Stimulated activated naive CD8-positive, alpha-beta T cell treated with anti-CD3 and anti-CD28 coated beads, Interleukin-15, amount 100 ng/mL, for 72 hours (primary cell): ENCODE measurements at regions not wholly inside any gene's neighbourhood (a gene's known extent, or its start where the extent isn't known, plus 50 kb on each side); places are given as distances from the start of the nearest gene placed in this dataset.

Experiments used
- ATAC-seq: fragments of 150-1000 bp; cut with Tn5 transposase; 2 replicates; pipeline ENCODE4 v1.10.0; 2021; ENCODE audit warnings: mild to moderate bottlenecking, moderate library complexity
- DNase-seq, 2 donors: peaks; one replicate each; pipeline ENCODE4 v3.0.0; 2021 to 2022
- H3K27ac Mint-ChIP-seq, 2 donors: one replicate each; pipeline ENCODE4 v1.8.0; 2022; ENCODE audit warnings: mild to moderate bottlenecking in 2 of 2, mixed read lengths in 2 of 2, moderate library complexity in 2 of 2
- H3K27me3 Mint-ChIP-seq: one replicate; pipeline ENCODE4 v1.8.0; 2022; ENCODE audit warnings: mixed read lengths
- H3K4me1 Mint-ChIP-seq: one replicate; pipeline ENCODE4 v1.8.0; 2022; ENCODE audit warnings: mild to moderate bottlenecking, mixed read lengths
- H3K4me3 Mint-ChIP-seq, 2 donors: one replicate each; pipeline ENCODE4 v1.8.0; 2022; ENCODE audit warnings: mild to moderate bottlenecking in 2 of 2, mixed read lengths in 2 of 2, moderate library complexity in 1 of 2
- H3K9me3 Mint-ChIP-seq, 2 donors: one replicate each; pipeline ENCODE4 v1.8.0; 2022; ENCODE audit warnings: mixed read lengths in 2 of 2

DNA sequence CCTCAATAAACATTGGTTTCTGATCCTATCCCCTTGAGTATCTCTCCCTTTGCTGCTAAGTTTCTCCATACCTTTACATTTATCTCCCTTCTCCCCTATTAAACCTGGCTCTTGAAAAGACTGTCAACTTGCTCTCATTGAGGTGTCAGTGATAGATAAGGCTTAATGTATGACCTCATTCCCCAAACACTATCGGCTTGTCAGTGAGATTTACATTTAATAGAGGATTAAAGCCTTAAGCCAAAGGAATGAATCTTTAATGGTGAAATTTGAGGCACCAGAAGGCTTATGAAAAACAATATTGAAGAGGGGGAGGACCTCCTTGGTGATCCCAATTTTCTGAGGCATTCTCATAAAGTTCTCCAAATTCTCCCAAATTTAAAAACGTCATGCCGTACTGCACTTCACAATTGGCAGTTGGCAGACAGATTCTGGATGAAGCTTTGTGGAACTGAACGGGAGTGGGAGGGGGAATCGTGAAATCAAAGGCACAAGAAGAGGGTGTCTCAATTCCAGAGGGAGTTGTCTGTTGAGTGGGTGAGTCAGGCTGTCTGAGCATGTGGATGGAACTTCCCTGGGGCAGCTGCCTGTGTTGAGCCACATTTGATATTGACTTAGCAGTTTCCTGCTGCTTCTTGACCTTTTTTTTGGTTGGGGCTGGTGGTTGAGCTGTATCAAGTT is 478.8 kb downstream of the NPIPA7 start:
- no peak for DNase-seq
- H3K27me3 Mint-ChIP-seq: peaks cover 7% of the 10 kb centered on the region
- no peak for ATAC-seq
- no peaks in the 10 kb centered on the region for H3K9me3 Mint-ChIP-seq
- H3K4me1 Mint-ChIP-seq: no peaks in the 10 kb centered on the region
- H3K4me3 Mint-ChIP-seq: no peak overlapping the region
- no peak overlapping the region for H3K27ac Mint-ChIP-seq

DNA sequence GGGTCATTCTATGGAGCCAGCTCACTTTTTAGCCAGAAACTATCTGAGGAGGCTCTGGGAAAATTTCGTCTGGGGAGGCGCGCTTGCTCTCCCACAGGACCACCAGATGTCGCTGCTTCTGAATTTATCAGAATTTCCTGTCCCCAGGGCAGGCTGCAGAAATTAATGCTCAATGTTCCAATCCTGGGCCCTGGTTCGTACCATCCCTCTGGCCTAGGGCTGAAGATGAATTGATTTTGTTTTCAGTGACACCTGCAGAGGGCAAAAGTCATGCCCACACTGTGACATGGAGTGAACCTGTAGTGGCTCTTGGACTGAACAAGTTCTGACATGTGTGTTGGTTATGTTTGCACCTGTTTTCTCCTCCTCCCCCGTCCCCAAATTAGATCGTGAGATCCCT is 482.6 kb downstream of the NPIPA7 start:
- Mint-ChIP-seq H3K9me3 (no peaks in the 10 kb centered on the region), H3K27me3 (no peaks in the 10 kb centered on the region), H3K4me1 (no peaks in the 10 kb centered on the region), H3K27ac (peak overlapping the region; percentile 22 to 69), H3K4me3 (no peak overlapping the region)
- ATAC-seq (peak; percentile 55), DNase-seq (peak; percentile 38 to 53)

DNA sequence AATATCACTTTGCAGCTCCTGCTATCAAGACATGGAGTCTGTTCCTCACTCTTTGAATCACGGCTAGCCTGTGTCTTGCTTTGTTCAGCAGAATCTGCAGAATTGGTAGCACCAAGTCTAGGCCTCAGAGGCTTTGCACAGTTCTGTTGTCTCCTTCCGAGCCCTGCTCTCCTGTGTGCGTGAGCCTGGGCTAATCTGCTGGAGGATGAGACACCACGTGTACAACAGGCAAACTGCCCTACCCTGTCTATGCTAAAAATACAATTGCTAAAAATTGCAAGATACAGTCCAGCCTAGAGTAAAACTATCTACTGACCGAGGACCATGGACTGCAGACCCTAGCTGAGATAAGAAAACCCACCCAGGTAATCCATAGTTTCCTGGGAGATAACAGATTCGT is 484.7 kb downstream of the NPIPA7 start:
- no peak overlapping the region for H3K4me3 Mint-ChIP-seq
- H3K27ac Mint-ChIP-seq: no peak overlapping the region
- no peak for ATAC-seq
- DNase-seq: no peak
- no peaks in the 10 kb centered on the region for H3K9me3 Mint-ChIP-seq
- H3K4me1 Mint-ChIP-seq: no peaks in the 10 kb centered on the region
- no peaks in the 10 kb centered on the region for H3K27me3 Mint-ChIP-seq

DNA sequence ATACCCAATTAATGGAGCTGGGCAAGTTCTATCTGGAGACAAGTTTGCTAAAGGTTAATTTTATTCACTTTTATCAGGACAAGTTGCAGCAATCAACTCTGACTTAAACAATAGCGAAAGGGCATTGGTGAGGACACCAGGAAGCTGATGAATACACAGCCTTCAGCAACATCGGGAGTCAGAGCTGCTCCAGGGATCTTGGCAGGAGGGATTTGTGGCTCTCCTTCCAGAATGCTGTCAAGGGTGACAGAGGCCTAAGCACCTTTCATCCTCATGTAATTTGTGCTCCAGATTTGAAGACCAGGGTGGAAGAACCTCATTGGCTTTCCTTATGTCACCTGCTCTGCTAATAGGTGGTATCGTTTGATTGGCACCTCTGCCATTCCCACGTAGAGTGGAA is 485.6 kb downstream of the NPIPA7 start:
- DNase-seq (no peak), ATAC-seq (no peak)
- Mint-ChIP-seq H3K27me3 (no peaks in the 10 kb centered on the region), H3K27ac (no peak overlapping the region), H3K4me3 (no peak overlapping the region), H3K9me3 (no peaks in the 10 kb centered on the region), H3K4me1 (no peaks in the 10 kb centered on the region)

DNA sequence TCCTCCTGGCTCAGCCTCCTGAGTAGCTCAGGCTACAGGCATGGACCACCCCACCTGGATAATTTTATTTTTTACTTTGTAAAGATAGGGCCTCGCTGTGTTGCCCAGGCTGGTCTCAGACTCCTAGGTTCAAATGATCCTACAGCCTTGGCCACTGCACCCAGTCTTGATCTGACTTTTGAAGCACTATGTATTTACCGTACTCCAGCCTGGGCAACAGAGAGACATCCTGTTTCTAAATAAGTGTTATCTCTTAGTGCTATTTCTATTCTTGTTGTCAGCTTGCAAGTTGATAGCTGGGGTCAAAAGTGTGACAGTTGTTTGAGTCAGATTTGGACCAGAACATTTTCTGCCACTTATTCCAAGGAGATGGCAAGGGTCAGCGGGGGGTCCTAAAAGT is 486.4 kb downstream of the NPIPA7 start:
- Mint-ChIP-seq H3K4me3 (no peak overlapping the region), H3K4me1 (no peaks in the 10 kb centered on the region), H3K9me3 (no peaks in the 10 kb centered on the region), H3K27me3 (no peaks in the 10 kb centered on the region), H3K27ac (no peak overlapping the region)
- ATAC-seq (no peak), DNase-seq (no peak)

DNA sequence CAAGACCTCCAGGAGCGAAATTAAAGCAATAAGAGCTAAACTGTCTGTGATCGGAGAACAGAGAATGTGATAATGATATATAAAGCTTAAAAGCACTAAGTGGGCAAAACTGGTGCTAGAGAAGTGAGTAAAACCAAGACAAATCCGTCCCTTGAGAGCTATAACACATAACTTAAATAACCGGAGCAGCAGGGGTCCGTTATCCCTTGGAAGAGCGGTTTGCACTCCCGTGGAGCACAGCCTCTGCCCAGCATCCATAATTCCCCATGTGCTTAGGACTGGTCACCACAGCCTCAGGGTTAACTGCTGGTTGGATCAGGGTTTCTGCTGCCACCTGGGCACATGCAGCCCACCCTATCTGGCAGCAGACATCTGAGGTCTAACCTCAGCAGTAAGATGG is 489.0 kb downstream of the NPIPA7 start:
- Mint-ChIP-seq H3K27ac (no peak overlapping the region), H3K4me3 (no peak overlapping the region), H3K27me3 (no peaks in the 10 kb centered on the region), H3K9me3 (no peaks in the 10 kb centered on the region), H3K4me1 (no peaks in the 10 kb centered on the region)
- DNase-seq (no peak), ATAC-seq (no peak)

DNA sequence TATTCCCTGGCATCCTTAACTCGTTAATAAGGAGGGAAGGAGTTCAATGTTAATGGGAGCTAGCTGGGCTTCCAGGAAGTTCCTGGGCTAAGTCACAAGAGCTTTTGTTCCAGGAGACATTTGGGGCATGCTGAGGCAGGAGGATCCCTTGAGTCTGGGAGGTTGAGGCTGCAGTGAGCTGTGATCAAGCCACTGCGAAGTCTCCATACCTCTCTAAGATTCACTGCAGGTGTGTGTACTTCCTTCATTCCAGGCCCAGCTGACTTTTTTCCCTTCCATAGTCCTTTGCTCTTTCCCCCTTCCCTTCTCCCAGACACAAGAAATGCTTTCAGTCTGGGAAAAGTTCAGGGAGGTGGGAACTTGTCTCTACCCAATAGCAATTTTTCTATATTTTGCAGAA is 489.8 kb downstream of the NPIPA7 start:
- Mint-ChIP-seq H3K4me3 (no peak overlapping the region), H3K4me1 (no peaks in the 10 kb centered on the region), H3K27ac (no peak overlapping the region), H3K9me3 (no peaks in the 10 kb centered on the region), H3K27me3 (no peaks in the 10 kb centered on the region)
- DNase-seq: no peak
- no peak for ATAC-seq

DNA sequence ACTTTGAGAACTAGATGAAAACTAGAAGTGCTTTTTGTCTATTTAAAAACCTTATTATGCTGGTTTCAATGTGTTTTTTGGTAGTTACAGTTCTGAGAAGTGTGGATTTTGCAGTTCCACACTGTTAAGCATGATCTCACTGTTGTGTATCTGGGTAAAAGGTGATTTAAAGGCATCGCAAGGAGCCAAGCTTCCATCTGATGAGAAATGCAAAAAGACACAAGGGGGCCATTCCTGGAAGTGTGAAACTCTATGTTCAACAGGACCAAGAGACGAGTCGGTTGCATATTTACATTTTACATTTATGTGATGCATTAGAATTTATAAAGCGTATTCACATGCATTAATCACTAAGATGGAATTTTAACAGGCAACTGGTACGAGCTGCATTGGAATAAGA is 490.8 kb downstream of the NPIPA7 start:
- H3K27ac Mint-ChIP-seq: no peak overlapping the region
- no peaks in the 10 kb centered on the region for H3K27me3 Mint-ChIP-seq
- ATAC-seq: no peak
- no peak for DNase-seq
- no peaks in the 10 kb centered on the region for H3K4me1 Mint-ChIP-seq
- no peak overlapping the region for H3K4me3 Mint-ChIP-seq
- no peaks in the 10 kb centered on the region for H3K9me3 Mint-ChIP-seq

DNA sequence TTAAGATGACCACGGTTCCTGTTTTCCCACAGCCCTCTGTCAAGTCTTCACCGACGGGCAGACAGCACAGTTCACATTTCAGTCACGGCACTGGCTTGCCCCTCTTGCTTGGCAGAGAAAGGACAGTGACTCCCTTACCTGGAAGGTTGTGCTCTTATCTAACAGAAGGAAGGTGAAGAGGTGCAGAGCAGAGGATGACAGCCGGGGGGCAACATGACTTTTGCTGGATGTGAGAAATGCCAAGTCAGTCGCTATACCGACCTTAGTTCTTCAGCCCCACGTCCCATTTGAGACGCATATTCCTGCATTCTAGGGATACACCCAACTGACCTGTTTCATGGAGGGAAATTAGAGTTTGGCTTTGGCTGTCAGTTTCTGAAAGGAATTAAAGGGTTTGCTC is 492.3 kb downstream of the NPIPA7 start:
- Mint-ChIP-seq H3K27ac (no peak overlapping the region), H3K4me1 (no peaks in the 10 kb centered on the region), H3K27me3 (no peaks in the 10 kb centered on the region), H3K9me3 (no peaks in the 10 kb centered on the region), H3K4me3 (no peak overlapping the region)
- ATAC-seq: no peak
- no peak for DNase-seq

DNA sequence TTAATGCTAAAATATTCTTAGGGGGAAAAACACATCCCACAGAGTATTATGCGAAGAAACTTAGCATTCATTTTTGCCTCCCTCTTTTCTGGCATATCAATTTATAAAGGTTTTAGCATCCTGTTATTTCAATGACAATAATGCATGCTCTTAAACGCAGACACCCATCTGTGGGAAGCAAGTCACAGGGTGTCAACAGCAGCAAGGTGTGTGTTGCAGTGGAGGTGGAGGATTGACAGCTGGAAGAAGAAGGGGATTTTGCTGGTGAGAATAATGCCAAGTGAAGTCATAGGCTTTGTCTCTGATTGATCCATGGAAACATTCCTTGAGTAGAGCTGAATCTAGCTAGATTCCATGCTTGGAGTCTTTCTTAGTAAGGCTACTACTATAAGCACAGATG is 498.1 kb downstream of the NPIPA7 start:
- Mint-ChIP-seq H3K9me3 (peaks cover 0 to 7% of the 10 kb centered on the region in 2 donors), H3K4me3 (no peak overlapping the region), H3K27me3 (no peaks in the 10 kb centered on the region), H3K27ac (no peak overlapping the region), H3K4me1 (no peaks in the 10 kb centered on the region)
- no peak for DNase-seq
- no peak for ATAC-seq

DNA sequence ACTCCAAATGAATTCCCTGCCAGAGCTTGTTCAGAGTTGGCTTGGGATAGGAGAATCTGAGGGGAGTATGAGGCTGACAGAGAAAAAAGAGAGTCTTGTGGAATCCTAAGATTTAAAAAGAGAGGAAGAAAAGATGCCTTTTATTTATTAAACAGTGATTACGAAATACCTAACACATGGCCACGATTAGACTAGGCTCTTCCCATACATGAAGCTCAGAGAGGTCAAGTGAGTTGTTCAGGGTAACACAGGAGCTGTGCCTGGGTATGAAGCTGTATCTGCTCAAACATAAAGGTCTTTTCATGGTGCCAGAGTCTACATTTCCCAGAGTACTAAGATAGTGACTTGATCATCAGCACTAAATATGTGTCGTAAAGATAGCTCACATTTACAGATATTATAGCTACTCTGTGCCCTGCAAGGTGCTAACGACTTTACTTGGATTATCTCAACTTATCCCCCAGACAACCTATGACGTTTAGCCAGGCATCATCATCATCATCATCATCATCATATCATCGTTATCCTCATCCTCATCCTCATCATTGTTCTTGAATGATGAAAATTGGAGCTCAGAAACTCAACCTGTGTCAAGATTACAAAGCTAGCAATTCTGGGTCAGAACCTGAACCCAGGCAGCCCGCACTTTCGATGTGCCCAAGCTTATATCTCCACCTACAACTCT is 500.8 kb downstream of the NPIPA7 start:
- no peak for ATAC-seq
- DNase-seq: no peak
- H3K27me3 Mint-ChIP-seq: no peaks in the 10 kb centered on the region

DNA sequence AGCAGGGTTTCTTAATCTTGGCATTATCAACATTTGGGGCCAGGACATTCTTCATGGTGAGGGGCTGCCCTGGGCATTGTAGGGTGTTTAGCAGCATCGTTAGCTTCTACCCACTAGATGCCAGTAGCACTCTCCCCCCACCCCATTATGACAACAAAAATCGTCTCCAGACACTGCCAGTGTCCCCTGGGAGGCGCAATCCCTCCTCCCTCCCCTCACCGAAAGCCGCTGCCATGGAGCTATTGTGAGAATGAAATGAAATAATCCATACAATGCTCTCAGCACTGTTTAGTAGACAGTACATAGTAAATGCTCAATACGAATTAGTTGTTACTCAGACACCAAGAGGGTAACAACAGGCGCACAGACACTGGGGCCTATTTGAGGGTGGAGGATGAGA is 502.9 kb downstream of the NPIPA7 start:
- no peak overlapping the region for H3K27ac Mint-ChIP-seq
- DNase-seq: no peak

More for the DNA sequence above, 500.8 kb downstream of the NPIPA7 start:
- H3K9me3 Mint-ChIP-seq: peaks cover 0 to 7% of the 10 kb centered on the region in 2 donors
- no peak overlapping the region for H3K4me3 Mint-ChIP-seq
- no peak overlapping the region for H3K27ac Mint-ChIP-seq
- H3K4me1 Mint-ChIP-seq: no peaks in the 10 kb centered on the region

DNA sequence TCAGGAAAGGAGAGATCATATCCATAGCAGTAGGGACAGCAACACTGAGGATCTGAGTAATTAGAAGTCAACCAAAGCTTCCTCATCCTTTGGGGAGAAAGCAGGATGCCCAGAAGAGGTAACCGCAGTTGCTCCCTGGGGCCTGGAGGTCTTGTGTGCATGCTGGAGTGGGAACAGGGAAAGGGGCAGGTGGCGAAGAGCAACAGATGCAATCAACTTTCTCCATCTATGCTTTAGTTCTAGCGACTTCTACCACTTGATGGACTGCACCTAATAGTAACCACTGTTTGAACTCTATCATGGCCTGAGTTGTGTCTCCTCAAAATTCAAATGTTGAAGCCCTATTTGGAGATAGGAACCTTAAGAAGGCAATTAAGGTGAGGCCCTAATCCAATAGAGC is 503.8 kb downstream of the NPIPA7 start:
- no peak overlapping the region for H3K4me3 Mint-ChIP-seq
- peaks cover 0 to 3% of the 10 kb centered on the region in 2 donors for H3K9me3 Mint-ChIP-seq
- no peak for ATAC-seq
- no peaks in the 10 kb centered on the region for H3K27me3 Mint-ChIP-seq
- no peak for DNase-seq
- H3K4me1 Mint-ChIP-seq: no peaks in the 10 kb centered on the region
- no peak overlapping the region for H3K27ac Mint-ChIP-seq

More for the DNA sequence above, 502.9 kb downstream of the NPIPA7 start:
- ATAC-seq: no peak
- no peaks in the 10 kb centered on the region for H3K4me1 Mint-ChIP-seq
- H3K4me3 Mint-ChIP-seq: no peak overlapping the region
- H3K9me3 Mint-ChIP-seq: peaks cover 0 to 7% of the 10 kb centered on the region in 2 donors
- no peaks in the 10 kb centered on the region for H3K27me3 Mint-ChIP-seq

DNA sequence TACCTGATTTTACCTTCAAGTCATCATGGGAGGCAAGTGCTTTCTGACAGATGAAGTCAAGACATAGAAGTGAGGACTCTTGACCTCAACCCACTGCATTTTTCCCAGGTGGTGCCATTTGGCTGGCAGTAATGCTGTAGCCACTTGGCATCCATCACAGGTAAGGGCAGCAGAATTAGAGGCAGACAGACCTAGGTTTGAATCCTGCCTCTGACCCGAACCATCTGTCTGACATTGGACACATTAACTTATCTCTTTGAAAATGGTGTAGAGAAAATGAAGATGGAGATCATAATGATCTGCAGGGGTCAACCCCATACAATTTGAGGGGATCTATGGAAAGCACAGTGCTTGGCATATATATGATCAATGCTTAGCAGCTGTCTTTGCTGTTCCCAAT is 505.5 kb downstream of the NPIPA7 start:
- no peak for ATAC-seq
- Mint-ChIP-seq H3K9me3 (no peaks in the 10 kb centered on the region), H3K4me3 (no peak overlapping the region), H3K27ac (no peak overlapping the region), H3K27me3 (no peaks in the 10 kb centered on the region), H3K4me1 (no peaks in the 10 kb centered on the region)
- DNase-seq: no peak

DNA sequence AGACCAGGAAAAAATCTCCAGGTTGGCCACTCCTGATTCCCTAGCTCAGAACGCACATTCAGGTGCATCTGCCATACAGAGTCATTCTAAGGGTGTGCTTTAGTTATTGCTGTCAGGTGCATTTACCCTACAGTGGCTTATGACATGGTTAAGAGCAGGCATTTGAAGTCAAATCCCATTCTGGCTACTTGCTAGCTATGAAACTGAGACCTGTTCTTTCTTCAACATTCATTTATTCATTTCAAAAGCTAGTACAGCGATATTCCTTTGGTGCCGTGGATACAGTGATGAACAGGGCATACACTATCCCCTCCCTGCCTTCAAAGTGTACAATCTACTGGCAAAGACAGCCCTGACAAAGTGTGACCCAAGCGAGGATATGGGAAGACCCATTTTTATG is 508.3 kb downstream of the NPIPA7 start:
- Mint-ChIP-seq H3K9me3 (no peaks in the 10 kb centered on the region), H3K27ac (no peak overlapping the region), H3K4me1 (no peaks in the 10 kb centered on the region), H3K27me3 (no peaks in the 10 kb centered on the region), H3K4me3 (no peak overlapping the region)
- ATAC-seq: no peak
- no peak for DNase-seq

DNA sequence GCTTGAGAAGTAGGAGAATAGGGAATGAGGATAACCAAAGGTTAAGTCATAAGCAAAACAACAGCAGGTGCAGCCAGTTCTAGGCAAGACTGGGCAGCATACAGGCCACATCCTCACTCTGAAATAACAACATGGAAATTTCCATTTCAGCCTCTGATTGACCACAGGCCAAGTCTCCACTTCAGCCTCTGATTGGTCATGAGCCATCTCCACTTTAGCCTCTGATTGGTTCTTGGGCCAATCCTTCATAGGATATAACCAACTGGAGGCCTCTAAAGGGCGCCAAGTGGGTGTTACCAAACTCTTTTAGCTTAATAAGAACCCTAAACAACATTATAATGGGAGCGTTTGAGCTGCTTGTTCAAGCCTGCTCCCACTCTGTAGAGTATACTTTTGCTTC is 512.0 kb downstream of the NPIPA7 start:
- Mint-ChIP-seq H3K27me3 (no peaks in the 10 kb centered on the region), H3K4me3 (no peak overlapping the region), H3K4me1 (no peaks in the 10 kb centered on the region), H3K27ac (no peak overlapping the region), H3K9me3 (no peaks in the 10 kb centered on the region)
- DNase-seq (no peak), ATAC-seq (no peak)

DNA sequence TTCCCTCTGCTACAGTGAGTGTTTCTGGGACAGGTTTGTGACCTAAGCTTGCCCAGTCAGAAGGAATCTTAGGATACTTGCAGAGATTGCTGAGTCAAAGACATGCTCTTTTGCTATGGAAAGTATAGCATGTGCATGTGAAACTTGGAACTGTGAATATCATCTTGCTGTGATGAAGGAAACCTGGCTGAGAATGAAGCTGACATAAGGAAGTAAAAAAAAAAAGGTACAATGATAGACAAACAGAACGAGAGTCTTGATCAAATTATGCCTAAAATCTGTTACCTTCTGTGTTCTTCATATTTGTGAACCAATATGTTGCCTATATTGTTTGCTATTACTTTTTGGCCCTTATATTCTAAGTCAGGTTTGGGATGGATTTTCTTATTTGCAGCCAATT is 525.7 kb downstream of the NPIPA7 start:
- H3K4me3 Mint-ChIP-seq: no peak overlapping the region
- DNase-seq: no peak
- H3K4me1 Mint-ChIP-seq: no peaks in the 10 kb centered on the region
- no peaks in the 10 kb centered on the region for H3K27me3 Mint-ChIP-seq
- peaks cover 17 to 28% of the 10 kb centered on the region in 2 donors for H3K9me3 Mint-ChIP-seq
- H3K27ac Mint-ChIP-seq: no peak overlapping the region
- no peak for ATAC-seq
